Uterus (tissue), 3 donors: ENCODE measurements at regions not wholly inside any gene's neighbourhood (a gene's known extent, or its start where the extent isn't known, plus 50 kb on each side); places are given as distances from the start of the nearest gene placed in this dataset. TPM values are rescaled to one million over a fixed set of nuclear protein-coding genes. Genes with fewer than 3 reads are reported as not detected.

Experiments
- DNase-seq, 2 donors: peaks; one replicate each; pipeline ENCODE4 v3.0.0-alpha.2; 2019 to 2020
- H3K27ac ChIP-seq, 2 donors: fragments of 200-600 bp; sonication (generic); 1 replicate in 1 of 2; 2 replicates in 1 of 2; pipeline ENCODE4 v1.5.1; 2016 to 2018
- H3K27me3 ChIP-seq, 2 donors: fragments of 200-600 bp; sonication (generic); one replicate each; pipeline ENCODE4 v1.5.1; 2018 to 2019; ENCODE audit warnings: control low read depth in 1 of 2
- H3K36me3 ChIP-seq, 2 donors: fragments of 200-600 bp; sonication (generic); one replicate each; pipeline ENCODE4 v1.5.1; 2019; ENCODE audit warnings: control low read depth in 1 of 2
- H3K4me1 ChIP-seq, 2 donors: fragments of 200-600 bp; sonication (generic); one replicate each; pipeline ENCODE4 v1.5.1; 2018 to 2019; ENCODE audit warnings: control low read depth in 1 of 2
- H3K4me3 ChIP-seq, 2 donors: fragments of 200-600 bp; sonication (generic); 1 replicate in 1 of 2; 2 replicates in 1 of 2; pipeline ENCODE4 v1.5.1; 2018 to 2019; ENCODE audit warnings: mild to moderate bottlenecking in 1 of 2
- H3K9me3 ChIP-seq, 2 donors: fragments of 200-600 bp; sonication (generic); one replicate each; pipeline ENCODE4 v1.5.1; 2019; ENCODE audit warnings: control low read depth in 1 of 2
- CTCF ChIP-seq, 4 experiments: fragments of 200-600 bp in 2 of 4; fragments of 450-650 bp in 2 of 4; sonication (generic) in 2 of 4; IDR thresholded peaks; one replicate each; pipeline ENCODE4 v1.5.1; 2016 to 2019; ENCODE audit warnings: antibody characterized with exemption in 4 of 4, mild to moderate bottlenecking in 2 of 4, moderate library complexity in 1 of 4
- POLR2A ChIP-seq, 2 donors: fragments of 450-650 bp; IDR thresholded peaks; one replicate each; pipeline ENCODE4 v1.6.1; 2016; ENCODE audit warnings: antibody characterized with exemption in 2 of 2, mild to moderate bottlenecking in 1 of 2, moderate library complexity in 1 of 2
- intact Hi-C: fragments of 100-400 bp; cut with DNase I; formaldehyde crosslinking; loops from one replicate; pipeline ENCODE4 v1.15.1; 2023; ENCODE audit warnings: low total_unique reads
- small RNA-seq: library from RNA; depleted of rRNA; stranded (forward); fragments of <200 nt; gene quantifications from one replicate; pipeline ENCODE3, GENCODE V24; 2016
- donor health status: DM: yes; HTN: yes; CAD: no.

- Histone ChIP-seq H3K36me3 (no peaks in the 10 kb centered on the region), H3K27ac (no peak overlapping the region), H3K4me3 (no peak overlapping the region), H3K4me1 (no peaks in the 10 kb centered on the region), H3K27me3 (no peaks in the 10 kb centered on the region), H3K9me3 (no peaks in the 10 kb centered on the region)
- no peak for TF ChIP-seq CTCF (IDR thresholded peaks at IDR 0.05)
- TF ChIP-seq POLR2A (IDR thresholded peaks at IDR 0.05), result no peak
- intact Hi-C loops, result no loop called here
- DNase-seq, result no peak
These were observed 56.2 kb upstream of the TMEFF2 start for GRCh38 chr2:192250961-192251360.

DNA sequence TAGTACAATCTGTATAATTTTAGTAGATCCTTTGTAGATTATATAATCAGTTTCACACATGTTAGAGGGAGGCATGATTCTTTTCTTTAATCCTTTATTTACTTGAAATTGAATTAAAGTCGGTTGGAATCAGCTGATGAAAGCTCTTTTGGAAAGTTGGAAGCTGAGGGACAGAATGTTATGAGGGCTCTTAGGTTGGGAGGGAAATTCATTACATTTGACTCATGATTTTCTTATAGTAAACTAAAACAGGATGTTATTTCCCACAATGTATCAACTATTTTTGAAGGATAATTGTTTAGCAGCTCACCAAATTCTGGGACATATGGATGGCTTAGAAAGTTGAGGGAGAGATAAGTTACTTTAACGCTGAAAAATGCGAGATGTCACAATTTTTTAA is 52.7 kb upstream of the TMEFF2 start:
- Histone ChIP-seq H3K4me1 (no peaks in the 10 kb centered on the region), H3K4me3 (no peak overlapping the region), H3K9me3 (no peaks in the 10 kb centered on the region), H3K36me3 (no peaks in the 10 kb centered on the region), H3K27me3 (no peaks in the 10 kb centered on the region), H3K27ac (no peak overlapping the region)
- TF ChIP-seq CTCF (IDR thresholded peaks at IDR 0.05) (no peak), POLR2A (IDR thresholded peaks at IDR 0.05) (no peak)
- DNase-seq, result no peak
- intact Hi-C loops, result no loop called here

DNA sequence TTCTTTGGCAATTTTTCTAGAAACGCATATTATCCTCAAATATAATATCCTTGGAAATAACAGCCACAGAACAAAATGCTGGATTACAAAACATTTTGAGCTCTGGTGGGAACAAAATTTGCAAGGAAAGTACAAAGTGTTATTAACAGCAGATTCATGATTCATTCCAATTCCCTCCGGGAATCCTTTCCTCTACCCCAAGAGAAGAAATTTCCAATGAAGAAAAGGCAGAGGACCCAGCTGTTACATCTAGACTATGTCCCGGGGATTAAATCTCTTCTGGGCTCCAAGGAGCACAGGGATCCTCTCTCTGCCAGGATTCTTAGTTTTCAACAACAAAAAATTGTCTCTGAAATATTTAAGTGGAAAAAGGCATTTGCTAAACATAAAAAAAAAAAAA is 51.6 kb upstream of the TMEFF2 start:
- intact Hi-C loops, result no loop called here
- no peak overlapping the region for H3K27ac ChIP-seq
- TF ChIP-seq CTCF (IDR thresholded peaks at IDR 0.05) (no peak), POLR2A (IDR thresholded peaks at IDR 0.05) (no peak)
- DNase-seq, result no peak
- H3K27me3 ChIP-seq, result no peaks in the 10 kb centered on the region
- H3K4me3 ChIP-seq, result no peak overlapping the region
- no peaks in the 10 kb centered on the region for H3K36me3 ChIP-seq
- H3K4me1 ChIP-seq, result no peaks in the 10 kb centered on the region
- no peaks in the 10 kb centered on the region for H3K9me3 ChIP-seq

DNA sequence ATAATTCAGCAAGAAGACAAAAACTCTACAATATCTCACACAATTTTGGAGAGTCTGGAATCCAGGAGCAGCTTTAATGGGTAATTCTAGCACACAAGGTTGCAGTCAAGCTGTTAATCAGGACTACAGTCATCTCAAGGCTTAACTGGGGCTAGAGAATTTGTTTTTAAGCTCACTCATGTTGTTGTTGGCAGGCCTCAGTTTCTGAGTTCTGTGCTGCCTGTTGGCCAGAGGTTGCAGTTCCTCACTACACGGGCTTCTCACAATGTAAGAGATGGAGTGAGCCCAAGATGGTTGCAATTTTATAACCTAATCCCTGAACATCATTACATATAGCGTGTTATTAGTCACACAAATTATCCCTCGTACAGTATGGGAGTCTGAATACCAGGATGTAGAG is 50.6 kb upstream of the TMEFF2 start:
- no peak for DNase-seq
- TF ChIP-seq CTCF (IDR thresholded peaks at IDR 0.05) (no peak), POLR2A (IDR thresholded peaks at IDR 0.05) (no peak)

More for the DNA sequence above, 50.6 kb upstream of the TMEFF2 start:
- H3K4me1 ChIP-seq, result no peaks in the 10 kb centered on the region
- intact Hi-C loops, result no loop called here
- H3K9me3 ChIP-seq, result no peaks in the 10 kb centered on the region
- H3K27ac ChIP-seq, result no peak overlapping the region
- H3K27me3 ChIP-seq, result no peaks in the 10 kb centered on the region
- H3K4me3 ChIP-seq, result no peak overlapping the region
- H3K36me3 ChIP-seq, result no peaks in the 10 kb centered on the region

Small RNA genes in the stretch of these regions (small RNA-seq; reads per million reads assigned to genes)
- gene AC068135.1 (not detected), gene AC074290.1 (not detected), gene RF00017 (not detected), gene RF00273 (not detected), gene RNU6-169P (not detected)
